DND-41 (cell line): ENCODE measurements at regions not wholly inside any gene's neighbourhood (a gene's known extent, or its start where the extent isn't known, plus 50 kb on each side); places are given as distances from the start of the nearest gene placed in this dataset.

ENCODE experiments used
- ATAC-seq: fragments of 200-7000 bp; cut with Tn5 transposase; 3 replicates; pipeline ENCODE4 v1.9.1; 2021; ENCODE audit warnings: low read depth; ENCODE audit not compliant: insufficient read depth
- DNase-seq: peaks from one replicate; pipeline ENCODE4 v3.0.0-alpha.2; 2020
- H2AFZ ChIP-seq: 2 replicates; pipeline ENCODE4 v1.6.0; 2012; ENCODE audit warnings: low read depth, low read length
- H3K27ac ChIP-seq: 2 replicates; pipeline ENCODE4 v1.5.1; 2012; ENCODE audit warnings: low read length, inconsistent platforms
- H3K27me3 ChIP-seq: fragments of 200-600 bp; sonication (generic); 2 replicates; pipeline ENCODE4 v1.6.0; 2012; ENCODE audit warnings: low read length, mild to moderate bottlenecking, inconsistent platforms; ENCODE audit not compliant: insufficient read depth, poor library complexity
- H3K36me3 ChIP-seq: 2 replicates; pipeline ENCODE4 v1.5.1; 2012; ENCODE audit warnings: low read length, inconsistent platforms; ENCODE audit not compliant: insufficient read depth
- H3K4me1 ChIP-seq: 2 replicates; pipeline ENCODE4 v1.5.1; 2012; ENCODE audit warnings: mild to moderate bottlenecking, low read length; ENCODE audit not compliant: insufficient read depth
- H3K4me2 ChIP-seq: 2 replicates; pipeline ENCODE4 v1.6.0; 2012; ENCODE audit warnings: mild to moderate bottlenecking, moderate library complexity, low read length, inconsistent platforms; ENCODE audit not compliant: insufficient read depth
- H3K4me3 ChIP-seq, 2 experiments: fragments of 200-600 bp in 1 of 2; shearing (Covaris generic) in 1 of 2; 2 replicates each; pipeline ENCODE4 v1.5.1; 2012 to 2016; ENCODE audit warnings: inconsistent platforms in 2 of 2, low read length in 2 of 2, mild to moderate bottlenecking in 2 of 2, low read depth in 1 of 2, moderate library complexity in 1 of 2
- H3K79me2 ChIP-seq: 2 replicates; pipeline ENCODE4 v1.6.0; 2012; ENCODE audit warnings: low read length, inconsistent platforms; ENCODE audit not compliant: insufficient read depth
- H3K9ac ChIP-seq: 2 replicates; pipeline ENCODE4 v1.6.0; 2012; ENCODE audit warnings: low read depth, mild to moderate bottlenecking, inconsistent platforms, low read length, moderate library complexity
- H3K9me3 ChIP-seq: 2 replicates; pipeline ENCODE4 v1.5.1; 2012; ENCODE audit warnings: low read length, moderate library complexity, mild to moderate bottlenecking, inconsistent platforms; ENCODE audit not compliant: insufficient read depth, severe bottlenecking
- H4K20me1 ChIP-seq: 2 replicates; pipeline ENCODE4 v1.6.0; 2012; ENCODE audit warnings: low read length; ENCODE audit not compliant: insufficient read depth
- CTCF ChIP-seq: IDR thresholded peaks from 2 replicates; pipeline ENCODE4 v1.5.1; 2012; ENCODE audit warnings: borderline replicate concordance, low read length, moderate library complexity, mild to moderate bottlenecking; ENCODE audit not compliant: poor library complexity, severe bottlenecking; ENCODE audit errors: extremely low read depth
- EZH2 ChIP-seq: IDR thresholded peaks from 3 replicates; pipeline ENCODE4 v1.6.1; 2012; ENCODE audit warnings: borderline replicate concordance, low read depth, mild to moderate bottlenecking, moderate library complexity, low read length, inconsistent platforms; ENCODE audit not compliant: severe bottlenecking

GRCh38 chr20:58146746-58147140, 81.7 kb downstream of the ANKRD60 start:
- TF ChIP-seq EZH2 (no peak), CTCF (no peak)
- DNase-seq (no peak), ATAC-seq (no peak)
- no peaks in the 10 kb centered on the region for H3K36me3 ChIP-seq
- H2AFZ ChIP-seq = no peak overlapping the region
- peaks cover 7% of the 10 kb centered on the region for H3K27me3 ChIP-seq
- H3K79me2 ChIP-seq = no peaks in the 10 kb centered on the region
- no peaks in the 10 kb centered on the region for H4K20me1 ChIP-seq
- H3K9ac ChIP-seq = no peak overlapping the region
- no peak overlapping the region for H3K4me3 ChIP-seq
- no peaks in the 10 kb centered on the region for H3K9me3 ChIP-seq
- H3K4me2 ChIP-seq = no peak overlapping the region
- H3K27ac ChIP-seq = no peak overlapping the region
- H3K4me1 ChIP-seq = no peaks in the 10 kb centered on the region

DNA sequence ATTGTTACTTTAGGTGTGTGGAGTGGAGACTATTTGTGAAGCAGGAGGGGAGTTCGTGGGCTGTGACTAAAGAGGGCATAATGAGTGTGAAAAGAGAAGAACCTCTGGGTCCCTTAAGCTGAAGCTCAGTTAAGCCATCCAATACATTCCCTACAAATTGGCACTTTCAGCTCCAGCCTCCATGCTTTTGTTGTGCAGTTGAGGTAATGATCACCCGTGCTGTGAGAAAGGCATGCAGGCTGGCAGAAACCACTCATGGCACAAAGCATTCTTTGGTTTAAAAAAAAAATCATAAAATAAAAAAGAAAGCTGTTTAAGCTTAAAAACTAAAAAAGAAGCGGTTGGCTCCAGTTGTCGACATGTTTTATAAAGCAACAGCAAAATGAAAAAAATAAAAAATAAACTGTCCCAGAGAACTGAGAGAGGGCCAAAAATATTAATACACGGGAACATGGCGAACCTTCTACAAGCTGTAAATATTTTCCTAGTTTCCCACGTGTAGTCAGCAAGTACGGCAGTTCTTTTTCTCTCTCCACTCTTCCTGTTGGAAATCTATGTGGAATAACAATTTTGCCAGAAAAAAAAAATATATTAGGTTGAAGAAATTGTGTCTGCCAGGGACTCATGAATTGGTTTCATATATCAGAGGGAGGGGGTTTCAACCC, 82.2 kb downstream of the ANKRD60 start:
- DNase-seq (no peak), ATAC-seq (no peak)
- Histone ChIP-seq H2AFZ (no peak overlapping the region), H3K4me2 (no peak overlapping the region), H3K27ac (no peak overlapping the region), H3K4me3 (no peak overlapping the region), H3K9ac (no peak overlapping the region), H4K20me1 (no peaks in the 10 kb centered on the region), H3K4me1 (no peaks in the 10 kb centered on the region), H3K79me2 (no peaks in the 10 kb centered on the region), H3K36me3 (no peaks in the 10 kb centered on the region), H3K9me3 (no peaks in the 10 kb centered on the region), H3K27me3 (peaks cover 7% of the 10 kb centered on the region)
- TF ChIP-seq CTCF (no peak), EZH2 (no peak)

- no peaks in the 10 kb centered on the region for H4K20me1 ChIP-seq
- H3K9me3 ChIP-seq = no peaks in the 10 kb centered on the region
- TF ChIP-seq CTCF (no peak), EZH2 (no peak)
- no peak overlapping the region for H3K27ac ChIP-seq
- no peaks in the 10 kb centered on the region for H3K79me2 ChIP-seq
- no peak overlapping the region for H2AFZ ChIP-seq
- DNase-seq (no peak), ATAC-seq (no peak)
- H3K4me1 ChIP-seq = no peaks in the 10 kb centered on the region
- H3K4me3 ChIP-seq = no peak overlapping the region
- peaks cover 7% of the 10 kb centered on the region for H3K27me3 ChIP-seq
- H3K4me2 ChIP-seq = no peak overlapping the region
- no peaks in the 10 kb centered on the region for H3K36me3 ChIP-seq
- H3K9ac ChIP-seq = no peak overlapping the region
Observed at GRCh38 chr20:58145506-58146080, 82.9 kb downstream of the ANKRD60 start.
